ENCODE measurements at regions not wholly inside any gene's neighbourhood (a gene's known extent, or its start where the extent isn't known, plus 50 kb on each side); places are given as distances from the start of the nearest gene placed in this dataset.

- TF ChIP-seq SIN3A (IDR thresholded peaks at IDR 0.05; ENCODE audit: borderline replicate concordance, insufficient read depth, low read length): no peak
- TF ChIP-seq TAF1 (IDR thresholded peaks at IDR 0.05; ENCODE audit: borderline replicate concordance, insufficient read depth, low read length): no peak
- TF ChIP-seq REST (IDR thresholded peaks at IDR 0.05; ENCODE audit: insufficient read depth in 1 of 2, low read depth in 2 of 2, low read length in 2 of 2): no peak
- TF ChIP-seq FOXP2 (optimal IDR thresholded peaks at IDR 0.05; ENCODE audit: borderline replicate concordance, extremely low read depth, extremely low read length, insufficient read depth): no peak
- TF ChIP-seq POLR2AphosphoS5 (IDR thresholded peaks at IDR 0.05; ENCODE audit: low read depth, low read length): no peak
These were observed 411.3 kb downstream of the PTPRU start for GRCh38 chr1:29647581-29647980.

GRCh38 chr1:29646161-29646775, 409.9 kb downstream of the PTPRU start:
- TF ChIP-seq SIN3A (IDR thresholded peaks at IDR 0.05; ENCODE audit: borderline replicate concordance, insufficient read depth, low read length) (no peak), FOXP2 (optimal IDR thresholded peaks at IDR 0.05; ENCODE audit: borderline replicate concordance, extremely low read depth, extremely low read length, insufficient read depth) (no peak), REST (IDR thresholded peaks at IDR 0.05; ENCODE audit: insufficient read depth in 1 of 2, low read depth in 2 of 2, low read length in 2 of 2) (no peak), POLR2AphosphoS5 (IDR thresholded peaks at IDR 0.05; ENCODE audit: low read depth, low read length) (no peak), TAF1 (IDR thresholded peaks at IDR 0.05; ENCODE audit: borderline replicate concordance, insufficient read depth, low read length) (no peak)

- TF ChIP-seq FOXP2 (optimal IDR thresholded peaks at IDR 0.05; ENCODE audit: borderline replicate concordance, extremely low read depth, extremely low read length, insufficient read depth) (no peak), SIN3A (IDR thresholded peaks at IDR 0.05; ENCODE audit: borderline replicate concordance, insufficient read depth, low read length) (no peak), TAF1 (IDR thresholded peaks at IDR 0.05; ENCODE audit: borderline replicate concordance, insufficient read depth, low read length) (no peak), POLR2AphosphoS5 (IDR thresholded peaks at IDR 0.05; ENCODE audit: low read depth, low read length) (no peak), REST (IDR thresholded peaks at IDR 0.05; ENCODE audit: insufficient read depth in 1 of 2, low read depth in 2 of 2, low read length in 2 of 2) (no peak)
These were observed 409.3 kb downstream of the PTPRU start for GRCh38 chr1:29645586-29645985.

GRCh38 chr1:29644812-29645211, 408.5 kb downstream of the PTPRU start:
- no peak for TF ChIP-seq POLR2AphosphoS5 (IDR thresholded peaks at IDR 0.05; ENCODE audit: low read depth, low read length)
- TF ChIP-seq REST (IDR thresholded peaks at IDR 0.05; ENCODE audit: insufficient read depth in 1 of 2, low read depth in 2 of 2, low read length in 2 of 2): no peak
- no peak for TF ChIP-seq TAF1 (IDR thresholded peaks at IDR 0.05; ENCODE audit: borderline replicate concordance, insufficient read depth, low read length)
- no peak for TF ChIP-seq SIN3A (IDR thresholded peaks at IDR 0.05; ENCODE audit: borderline replicate concordance, insufficient read depth, low read length)
- TF ChIP-seq FOXP2 (optimal IDR thresholded peaks at IDR 0.05; ENCODE audit: borderline replicate concordance, extremely low read depth, extremely low read length, insufficient read depth): no peak

Data from PFSK-1 (cell line).